ENCODE measurements at regions not wholly inside any gene's neighbourhood (a gene's known extent, or its start where the extent isn't known, plus 50 kb on each side); places are given as distances from the start of the nearest gene placed in this dataset.

GRCh38 chr15:96701877-96702276, 371.4 kb downstream of the NR2F2 start:
- no peak overlapping the region for H3K27ac ChIP-seq
- no peaks in the 10 kb centered on the region for H3K36me3 ChIP-seq (replicated peaks)
- no peaks in the 10 kb centered on the region for H3K27me3 ChIP-seq (replicated peaks)
- no peak overlapping the region for H3K4me3 ChIP-seq (ENCODE audit: low read depth, low read length)
- in situ Hi-C loops (cut with HindIII; ENCODE audit: low pct_ligation_motif_present, low sequenced_read_pairs): no loop called here
- no peak for DNase-seq
- no peak for TF ChIP-seq CTCF (IDR thresholded peaks at IDR 0.05; ENCODE audit: low read depth, low read length, missing control alignments)

GRCh38 chr15:96702589-96702988, 372.1 kb downstream of the NR2F2 start:
- no peak for DNase-seq
- H3K36me3 ChIP-seq (replicated peaks): no peaks in the 10 kb centered on the region
- in situ Hi-C loops (cut with HindIII; ENCODE audit: low pct_ligation_motif_present, low sequenced_read_pairs): no loop called here
- no peak for TF ChIP-seq CTCF (IDR thresholded peaks at IDR 0.05; ENCODE audit: low read depth, low read length, missing control alignments)
- H3K27ac ChIP-seq: no peak overlapping the region
- no peaks in the 10 kb centered on the region for H3K27me3 ChIP-seq (replicated peaks)
- no peak overlapping the region for H3K4me3 ChIP-seq (ENCODE audit: low read depth, low read length)

GRCh38 chr15:96703091-96703490, 372.6 kb downstream of the NR2F2 start:
- no peak for DNase-seq
- in situ Hi-C loops (cut with HindIII; ENCODE audit: low pct_ligation_motif_present, low sequenced_read_pairs): no loop called here
- H3K27ac ChIP-seq: no peak overlapping the region
- H3K36me3 ChIP-seq (replicated peaks): no peaks in the 10 kb centered on the region
- TF ChIP-seq CTCF (IDR thresholded peaks at IDR 0.05; ENCODE audit: low read depth, low read length, missing control alignments): no peak
- no peaks in the 10 kb centered on the region for H3K27me3 ChIP-seq (replicated peaks)
- no peak overlapping the region for H3K4me3 ChIP-seq (ENCODE audit: low read depth, low read length)

- DNase-seq: no peak
Measured at GRCh38 chr15:96703794-96704550, 373.5 kb downstream of the NR2F2 start.

GRCh38 chr15:96716075-96716474, 385.6 kb downstream of the NR2F2 start:
- TF ChIP-seq CTCF (IDR thresholded peaks at IDR 0.05; ENCODE audit: low read depth, low read length, missing control alignments): no peak
- Histone ChIP-seq H3K27ac (no peak overlapping the region), H3K36me3 (replicated peaks) (no peaks in the 10 kb centered on the region), H3K27me3 (replicated peaks) (no peaks in the 10 kb centered on the region), H3K4me3 (ENCODE audit: low read depth, low read length) (no peak overlapping the region)
- in situ Hi-C loops (cut with HindIII; ENCODE audit: low pct_ligation_motif_present, low sequenced_read_pairs): no loop called here
- DNase-seq: no peak

More at GRCh38 chr15:96703794-96704550, 373.5 kb downstream of the NR2F2 start:
- no peak for TF ChIP-seq CTCF (IDR thresholded peaks at IDR 0.05; ENCODE audit: low read depth, low read length, missing control alignments)
- Histone ChIP-seq H3K27ac (no peak overlapping the region), H3K36me3 (replicated peaks) (no peaks in the 10 kb centered on the region), H3K27me3 (replicated peaks) (no peaks in the 10 kb centered on the region), H3K4me3 (ENCODE audit: low read depth, low read length) (no peak overlapping the region)
- in situ Hi-C loops (cut with HindIII; ENCODE audit: low pct_ligation_motif_present, low sequenced_read_pairs): no loop called here

GRCh38 chr15:96716478-96716877, 386.0 kb downstream of the NR2F2 start:
- no peak overlapping the region for H3K27ac ChIP-seq
- TF ChIP-seq CTCF (IDR thresholded peaks at IDR 0.05; ENCODE audit: low read depth, low read length, missing control alignments): no peak
- H3K36me3 ChIP-seq (replicated peaks): no peaks in the 10 kb centered on the region
- DNase-seq: no peak
- in situ Hi-C loops (cut with HindIII; ENCODE audit: low pct_ligation_motif_present, low sequenced_read_pairs): no loop called here
- no peaks in the 10 kb centered on the region for H3K27me3 ChIP-seq (replicated peaks)
- H3K4me3 ChIP-seq (ENCODE audit: low read depth, low read length): no peak overlapping the region

Measured in brain microvascular endothelial cell (primary cell).